ENCODE measurements at regions not wholly inside any gene's neighbourhood (a gene's known extent, or its start where the extent isn't known, plus 50 kb on each side); places are given as distances from the start of the nearest gene placed in this dataset.

- TF ChIP-seq POLR2A (IDR thresholded peaks at IDR 0.05; ENCODE audit: low read length) (no peak), GATA1 (IDR thresholded peaks at IDR 0.05; ENCODE audit: low read depth, low read length) (no peak)
Observed at GRCh38 chr4:19130866-19131265, 1109.3 kb upstream of the LCORL start.

Data from erythroblast (primary cell).